GM12878 (cell line): ENCODE measurements at regions not wholly inside any gene's neighbourhood (a gene's known extent, or its start where the extent isn't known, plus 50 kb on each side); places are given as distances from the start of the nearest gene placed in this dataset.

ENCODE experiments used
- ATAC-seq: fragments of 200-7000 bp; cut with Tn5 transposase; 3 replicates; pipeline ENCODE4 v1.9.1; 2020; ENCODE audit warnings: mild to moderate bottlenecking, moderate library complexity
- BruUV-seq: library from RNA; stranded (reverse); fragments of 400-500 nt; replicated peaks from 2 replicates; lab custom pipeline; 2021; lab: Mats Ljungman, UMichigan
- CTCF ChIA-PET: fragments of 300-600 bp; sonication (Branson Sonifier 250); formaldehyde crosslinking; extraction: SDS; loops from one replicate; lab custom pipeline; 2021; ENCODE audit warnings: inconsistent platforms; lab: Yijun Ruan, JAX
- POLR2A ChIA-PET: fragments of 350-600 bp; formaldehyde crosslinking; extraction: SDS; loops from one replicate; lab custom pipeline; 2021; ENCODE audit warnings: inconsistent platforms; lab: Charles Lee
- RAD21 ChIA-PET: fragments of 300-600 bp; sonication (Branson Sonifier 250); formaldehyde crosslinking; loops from one replicate; lab custom pipeline; 2023; ENCODE audit warnings: antibody characterized with exemption; ENCODE audit not compliant: unreplicated experiment; lab: Charles Lee
- SMC1A ChIA-PET: fragments of 300-600 bp; sonication (Branson Sonifier 250); formaldehyde crosslinking; loops from one replicate; lab custom pipeline; 2023; ENCODE audit not compliant: unreplicated experiment, uncharacterized antibody; lab: Charles Lee
- DNase-seq: peaks from one replicate; pipeline ENCODE4 v3.0.0-alpha.2; 2011; ENCODE audit warnings: low read depth, low spot score
- FAIRE-seq: peaks from 3 replicates; lab custom pipeline; 2011; peaks lifted over from hg19 to GRCh38; lab: Jason Lieb, UNC
- H2AFZ ChIP-seq: 2 replicates; pipeline ENCODE4 v1.6.0; 2011; ENCODE audit warnings: low read depth, low read length, control low read depth; ENCODE audit not compliant: control insufficient read depth
- H3K27ac ChIP-seq: 2 replicates; pipeline ENCODE4 v1.5.1; 2011; ENCODE audit warnings: control low read depth; ENCODE audit not compliant: control insufficient read depth, insufficient read depth
- H3K27me3 ChIP-seq, 2 experiments: replicated peaks in 1 of 2; 2 replicates each; pipeline versions ENCODE4 v1.6.0 to v1.6.1; 2011; ENCODE audit warnings: low read length in 1 of 2; ENCODE audit not compliant: control insufficient read depth in 2 of 2, insufficient read depth in 2 of 2
- H3K36me3 ChIP-seq, 2 experiments: 2 replicates each; pipeline ENCODE4 v1.5.1; 2011; ENCODE audit warnings: low read length in 1 of 2; ENCODE audit not compliant: control insufficient read depth in 2 of 2, insufficient read depth in 2 of 2
- H3K4me1 ChIP-seq: 2 replicates; pipeline ENCODE4 v1.6.1; 2011; ENCODE audit warnings: mild to moderate bottlenecking, low read length, moderate library complexity, mixed read lengths; ENCODE audit not compliant: control insufficient read depth, insufficient read depth
- H3K4me2 ChIP-seq: 2 replicates; pipeline ENCODE4 v1.6.0; 2011; ENCODE audit warnings: control low read depth; ENCODE audit not compliant: control insufficient read depth, insufficient read depth
- H3K4me3 ChIP-seq: fragments of 200-600 bp; sonication (generic); 2 replicates; pipeline ENCODE4 v1.5.1; 2016
- H3K79me2 ChIP-seq: 2 replicates; pipeline ENCODE4 v1.6.0; 2011; ENCODE audit warnings: low read length; ENCODE audit not compliant: control insufficient read depth, insufficient read depth
- H3K9ac ChIP-seq: 2 replicates; pipeline ENCODE4 v1.8.0; 2011; ENCODE audit warnings: low read length, control low read depth, mixed read lengths; ENCODE audit not compliant: control insufficient read depth, insufficient read depth
- H3K9me3 ChIP-seq: replicated peaks from 3 replicates; pipeline ENCODE4 v1.5.1; 2011; ENCODE audit warnings: mild to moderate bottlenecking, low read length; ENCODE audit not compliant: control insufficient read depth, insufficient read depth
- H4K20me1 ChIP-seq: 2 replicates; pipeline ENCODE4 v1.6.0; 2011; ENCODE audit not compliant: control insufficient read depth, insufficient read depth
- EED ChIP-seq: sonication (generic); IDR thresholded peaks from 2 replicates; pipeline ENCODE4 v1.6.1; 2016; ENCODE audit warnings: antibody characterized with exemption, low read depth
- HDGF ChIP-seq: fragments of 450-650 bp; IDR thresholded peaks from 2 replicates; pipeline ENCODE4 v1.6.1; 2016; ENCODE audit warnings: antibody characterized with exemption
- IRF4 ChIP-seq: IDR thresholded peaks from 2 replicates; pipeline ENCODE4 v1.6.1; 2011; ENCODE audit warnings: low read depth, low read length
- MYC ChIP-seq: IDR thresholded peaks from 2 replicates; pipeline ENCODE4 v1.6.1; 2011; ENCODE audit warnings: mild to moderate bottlenecking, low read length, moderate library complexity, inconsistent platforms; ENCODE audit not compliant: insufficient read depth, insufficient replicate concordance, insufficient read length, severe bottlenecking
- PML ChIP-seq: IDR thresholded peaks from 2 replicates; pipeline ENCODE4 v1.6.1; 2012; ENCODE audit warnings: low read length, inconsistent platforms
- WGBS: methylation state at CpG from one replicate; pipeline ENCODE4 v1.1.6; 2016; ENCODE audit warnings: low lambda C conversion rate; ENCODE audit not compliant: insufficient replicate concordance, insufficient coverage; ENCODE audit errors: missing lambda C conversion rate; 5-methylcytosine and 5-hydroxymethylcytosine counted together
- in situ Hi-C: fragments of 300-500 bp; cut with MboI; formaldehyde crosslinking; loops from 9 replicates; pipeline ENCODE4 v1.14.3; 2018; ENCODE audit warnings: mixed read lengths
- intact Hi-C: fragments of 100-400 bp; cut with micrococcal nuclease; formaldehyde crosslinking; loops from one replicate; pipeline ENCODE4 v1.14.2; 2022; ENCODE audit not compliant: unreplicated experiment
- TF ChIP-seq, protein P1 (sequence below): fragments of 450-650 bp; IDR thresholded peaks from 2 replicates; pipeline ENCODE4 v1.6.1; 2017; ENCODE audit warnings: borderline replicate concordance

DNA sequence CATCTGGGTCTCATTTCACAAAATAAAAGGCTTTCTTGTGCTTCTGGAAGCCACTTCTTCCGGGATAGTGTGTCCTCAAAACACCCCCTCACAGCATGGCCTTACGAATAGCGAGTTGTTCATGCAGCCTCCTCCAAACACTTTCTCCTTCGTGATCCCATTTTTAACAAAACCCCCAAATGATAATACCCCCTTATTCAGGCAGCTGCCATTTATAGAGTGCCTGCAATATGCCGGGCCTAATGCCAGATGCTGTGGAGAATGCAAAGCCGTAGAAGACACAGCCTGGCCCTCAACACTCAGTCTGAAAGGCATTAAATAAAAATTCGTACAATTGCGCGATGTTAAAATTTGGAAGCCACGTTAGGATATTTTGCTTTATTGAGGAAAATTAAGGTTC, 66.4 kb upstream of the SLC44A1 start (continued):
- TF ChIP-seq, protein P1, sequence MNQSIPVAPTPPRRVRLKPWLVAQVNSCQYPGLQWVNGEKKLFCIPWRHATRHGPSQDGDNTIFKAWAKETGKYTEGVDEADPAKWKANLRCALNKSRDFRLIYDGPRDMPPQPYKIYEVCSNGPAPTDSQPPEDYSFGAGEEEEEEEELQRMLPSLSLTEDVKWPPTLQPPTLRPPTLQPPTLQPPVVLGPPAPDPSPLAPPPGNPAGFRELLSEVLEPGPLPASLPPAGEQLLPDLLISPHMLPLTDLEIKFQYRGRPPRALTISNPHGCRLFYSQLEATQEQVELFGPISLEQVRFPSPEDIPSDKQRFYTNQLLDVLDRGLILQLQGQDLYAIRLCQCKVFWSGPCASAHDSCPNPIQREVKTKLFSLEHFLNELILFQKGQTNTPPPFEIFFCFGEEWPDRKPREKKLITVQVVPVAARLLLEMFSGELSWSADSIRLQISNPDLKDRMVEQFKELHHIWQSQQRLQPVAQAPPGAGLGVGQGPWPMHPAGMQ = no peak
- TF ChIP-seq EED = no peak
- TF ChIP-seq MYC = no peak
- no peak for TF ChIP-seq HDGF
- TF ChIP-seq, all 136 proteins: peak for 0

DNA sequence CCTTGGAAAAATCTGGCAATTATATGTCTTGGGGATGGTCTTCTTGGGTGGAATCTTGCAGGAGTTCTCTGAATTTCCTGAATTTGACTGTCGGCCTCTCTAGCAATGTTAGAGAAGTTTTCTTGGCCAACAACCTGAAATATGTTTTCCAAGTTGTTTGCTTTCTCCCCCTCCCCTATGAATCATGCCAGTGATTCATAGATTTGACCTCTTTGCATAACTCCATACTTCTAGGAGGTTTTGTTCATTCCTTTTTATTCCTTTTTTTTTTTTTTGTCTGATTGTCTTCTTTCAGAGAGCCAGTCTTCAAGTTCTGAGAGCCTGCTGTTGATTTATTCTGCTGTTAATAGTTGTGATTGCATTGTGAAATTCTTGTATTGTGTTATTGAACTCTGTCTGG, 56.7 kb upstream of the SLC44A1 start:
- DNase-seq (no peak), FAIRE-seq (no peak), ATAC-seq (no peak)
- Histone ChIP-seq H2AFZ (no peak overlapping the region), H3K4me1 (peaks cover 8% of the 10 kb centered on the region), H3K4me2 (no peak overlapping the region), H3K9ac (no peak overlapping the region), H4K20me1 (no peaks in the 10 kb centered on the region), H3K9me3 (no peaks in the 10 kb centered on the region), H3K4me3 (no peak overlapping the region), H3K79me2 (no peaks in the 10 kb centered on the region), H3K36me3 (no peaks in the 10 kb centered on the region), H3K27ac (no peak overlapping the region), H3K27me3 (no peaks in the 10 kb centered on the region)
- in situ Hi-C loops (no loop called here), intact Hi-C loops (loop anchor here (1.0 kb wide), 1 partner anchor 228 kb away; no protein-coding TSS in a partner anchor)
- POLR2A ChIA-PET = no interaction called here
- SMC1A ChIA-PET = interaction anchor here (1.3 kb wide), 1 partner anchor 228 kb away, joined by 6 read pairs; no protein-coding TSS in a partner anchor
- no TSS peak for BruUV-seq
- RAD21 ChIA-PET = interaction anchor here (0.6 to 1.3 kb wide), 3 partner anchors 24 to 228 kb away, joined by 3 to 6 read pairs (median 4); no protein-coding TSS in a partner anchor
- TF ChIP-seq IRF4 (no peak), PML (no peak)
- CTCF ChIA-PET = interaction anchor here (1.0 kb wide), 1 partner anchor 225 kb away, joined by 3 read pairs; no protein-coding TSS in a partner anchor
- WGBS = 38% methylated on average over 1 of the region's 1 CpG
